ENCODE measurements at regions not wholly inside any gene's neighbourhood (a gene's known extent, or its start where the extent isn't known, plus 50 kb on each side); places are given as distances from the start of the nearest gene placed in this dataset.

DNA sequence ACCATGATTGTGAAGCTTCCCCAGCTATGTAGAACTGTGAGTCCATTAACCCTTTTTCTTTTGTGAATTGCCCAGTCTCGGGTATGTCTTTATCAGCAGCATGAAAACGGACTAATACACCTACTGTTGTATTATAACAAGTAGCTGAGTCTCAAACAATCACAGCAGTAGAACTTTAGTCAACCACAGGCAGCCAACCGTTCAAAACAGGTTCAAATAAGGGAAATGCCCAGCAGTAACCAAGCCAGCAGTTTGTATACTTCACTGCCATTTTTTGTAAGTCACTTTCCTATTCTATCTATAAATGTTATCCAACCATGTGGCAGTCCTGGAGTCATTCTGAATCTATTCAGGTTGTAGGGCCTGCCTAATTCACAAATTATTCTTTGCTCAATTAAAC, 1560.6 kb upstream of the SLC39A10 start:
- Histone ChIP-seq H3K27me3 (ENCODE audit: insufficient read depth) (no peaks in the 10 kb centered on the region), H3F3A (replicated peaks; ENCODE audit: insufficient read depth) (no peaks in the 10 kb centered on the region), H3K27ac (ENCODE audit: low read depth in 2 of 2, low read length in 1 of 2) (no peak overlapping the region), H3K4me2 (no peak overlapping the region), H4K20me1 (ENCODE audit: insufficient read depth) (no peaks in the 10 kb centered on the region), H3K4me1 (ENCODE audit: control insufficient read depth in 1 of 2, insufficient read depth in 2 of 2, low read depth in 1 of 2, low read length in 1 of 2) (no peaks in the 10 kb centered on the region), H3K79me2 (ENCODE audit: insufficient read depth) (no peaks in the 10 kb centered on the region), H3K4me3 (ENCODE audit: low read depth in 2 of 2, low read length in 1 of 2) (no peak overlapping the region), H3K9me3 (no peaks in the 10 kb centered on the region), H3K9me2 (no peaks in the 10 kb centered on the region), H2AFZ (ENCODE audit: low read depth) (no peak overlapping the region), H3K36me3 (replicated peaks in 1 of 2; ENCODE audit: control insufficient read depth in 1 of 2, insufficient read depth in 2 of 2, low read length in 1 of 2) (no peaks in the 10 kb centered on the region), H3K9ac (no peak overlapping the region)
- DNase-seq: no peak
- WGBS (ENCODE audit: low lambda C conversion rate): 2% methylated on average over 3 of the region's 3 CpGs
- ChIA-PET POLR2A (no interaction called here), CTCF (interaction anchor here (0.6 kb wide), 1 partner anchor 533 kb away, joined by 5 read pairs; no protein-coding TSS in a partner anchor)
- no peak for TF ChIP-seq TCF12 (IDR thresholded peaks at IDR 0.05)
- TF ChIP-seq, protein P1, sequence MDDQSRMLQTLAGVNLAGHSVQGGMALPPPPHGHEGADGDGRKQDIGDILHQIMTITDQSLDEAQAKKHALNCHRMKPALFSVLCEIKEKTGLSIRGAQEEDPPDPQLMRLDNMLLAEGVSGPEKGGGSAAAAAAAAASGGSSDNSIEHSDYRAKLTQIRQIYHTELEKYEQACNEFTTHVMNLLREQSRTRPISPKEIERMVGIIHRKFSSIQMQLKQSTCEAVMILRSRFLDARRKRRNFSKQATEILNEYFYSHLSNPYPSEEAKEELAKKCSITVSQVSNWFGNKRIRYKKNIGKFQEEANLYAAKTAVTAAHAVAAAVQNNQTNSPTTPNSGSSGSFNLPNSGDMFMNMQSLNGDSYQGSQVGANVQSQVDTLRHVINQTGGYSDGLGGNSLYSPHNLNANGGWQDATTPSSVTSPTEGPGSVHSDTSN (IDR thresholded peaks at IDR 0.05): no peak
- TF ChIP-seq, protein P2, sequence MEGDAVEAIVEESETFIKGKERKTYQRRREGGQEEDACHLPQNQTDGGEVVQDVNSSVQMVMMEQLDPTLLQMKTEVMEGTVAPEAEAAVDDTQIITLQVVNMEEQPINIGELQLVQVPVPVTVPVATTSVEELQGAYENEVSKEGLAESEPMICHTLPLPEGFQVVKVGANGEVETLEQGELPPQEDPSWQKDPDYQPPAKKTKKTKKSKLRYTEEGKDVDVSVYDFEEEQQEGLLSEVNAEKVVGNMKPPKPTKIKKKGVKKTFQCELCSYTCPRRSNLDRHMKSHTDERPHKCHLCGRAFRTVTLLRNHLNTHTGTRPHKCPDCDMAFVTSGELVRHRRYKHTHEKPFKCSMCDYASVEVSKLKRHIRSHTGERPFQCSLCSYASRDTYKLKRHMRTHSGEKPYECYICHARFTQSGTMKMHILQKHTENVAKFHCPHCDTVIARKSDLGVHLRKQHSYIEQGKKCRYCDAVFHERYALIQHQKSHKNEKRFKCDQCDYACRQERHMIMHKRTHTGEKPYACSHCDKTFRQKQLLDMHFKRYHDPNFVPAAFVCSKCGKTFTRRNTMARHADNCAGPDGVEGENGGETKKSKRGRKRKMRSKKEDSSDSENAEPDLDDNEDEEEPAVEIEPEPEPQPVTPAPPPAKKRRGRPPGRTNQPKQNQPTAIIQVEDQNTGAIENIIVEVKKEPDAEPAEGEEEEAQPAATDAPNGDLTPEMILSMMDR (IDR thresholded peaks at IDR 0.05): no peak
- TF ChIP-seq TEAD4 (IDR thresholded peaks at IDR 0.05; ENCODE audit: borderline replicate concordance, insufficient read depth): no peak
- TF ChIP-seq, protein P3, sequence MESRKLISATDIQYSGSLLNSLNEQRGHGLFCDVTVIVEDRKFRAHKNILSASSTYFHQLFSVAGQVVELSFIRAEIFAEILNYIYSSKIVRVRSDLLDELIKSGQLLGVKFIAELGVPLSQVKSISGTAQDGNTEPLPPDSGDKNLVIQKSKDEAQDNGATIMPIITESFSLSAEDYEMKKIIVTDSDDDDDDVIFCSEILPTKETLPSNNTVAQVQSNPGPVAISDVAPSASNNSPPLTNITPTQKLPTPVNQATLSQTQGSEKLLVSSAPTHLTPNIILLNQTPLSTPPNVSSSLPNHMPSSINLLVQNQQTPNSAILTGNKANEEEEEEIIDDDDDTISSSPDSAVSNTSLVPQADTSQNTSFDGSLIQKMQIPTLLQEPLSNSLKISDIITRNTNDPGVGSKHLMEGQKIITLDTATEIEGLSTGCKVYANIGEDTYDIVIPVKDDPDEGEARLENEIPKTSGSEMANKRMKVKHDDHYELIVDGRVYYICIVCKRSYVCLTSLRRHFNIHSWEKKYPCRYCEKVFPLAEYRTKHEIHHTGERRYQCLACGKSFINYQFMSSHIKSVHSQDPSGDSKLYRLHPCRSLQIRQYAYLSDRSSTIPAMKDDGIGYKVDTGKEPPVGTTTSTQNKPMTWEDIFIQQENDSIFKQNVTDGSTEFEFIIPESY (IDR thresholded peaks at IDR 0.05; ENCODE audit: borderline replicate concordance, low read depth): no peak
- no peak for TF ChIP-seq POLR2AphosphoS5 (IDR thresholded peaks at IDR 0.05; ENCODE audit: low read depth, low read length)
- TF ChIP-seq RCOR1 (IDR thresholded peaks at IDR 0.05; ENCODE audit: low read length): no peak
- TF ChIP-seq RXRA (IDR thresholded peaks at IDR 0.05; ENCODE audit: borderline replicate concordance, low read depth): no peak
- TF ChIP-seq, protein P4, sequence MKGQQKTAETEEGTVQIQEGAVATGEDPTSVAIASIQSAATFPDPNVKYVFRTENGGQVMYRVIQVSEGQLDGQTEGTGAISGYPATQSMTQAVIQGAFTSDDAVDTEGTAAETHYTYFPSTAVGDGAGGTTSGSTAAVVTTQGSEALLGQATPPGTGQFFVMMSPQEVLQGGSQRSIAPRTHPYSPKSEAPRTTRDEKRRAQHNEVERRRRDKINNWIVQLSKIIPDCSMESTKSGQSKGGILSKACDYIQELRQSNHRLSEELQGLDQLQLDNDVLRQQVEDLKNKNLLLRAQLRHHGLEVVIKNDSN (IDR thresholded peaks at IDR 0.05; ENCODE audit: borderline replicate concordance, low read depth): no peak
- TF ChIP-seq, protein P5, sequence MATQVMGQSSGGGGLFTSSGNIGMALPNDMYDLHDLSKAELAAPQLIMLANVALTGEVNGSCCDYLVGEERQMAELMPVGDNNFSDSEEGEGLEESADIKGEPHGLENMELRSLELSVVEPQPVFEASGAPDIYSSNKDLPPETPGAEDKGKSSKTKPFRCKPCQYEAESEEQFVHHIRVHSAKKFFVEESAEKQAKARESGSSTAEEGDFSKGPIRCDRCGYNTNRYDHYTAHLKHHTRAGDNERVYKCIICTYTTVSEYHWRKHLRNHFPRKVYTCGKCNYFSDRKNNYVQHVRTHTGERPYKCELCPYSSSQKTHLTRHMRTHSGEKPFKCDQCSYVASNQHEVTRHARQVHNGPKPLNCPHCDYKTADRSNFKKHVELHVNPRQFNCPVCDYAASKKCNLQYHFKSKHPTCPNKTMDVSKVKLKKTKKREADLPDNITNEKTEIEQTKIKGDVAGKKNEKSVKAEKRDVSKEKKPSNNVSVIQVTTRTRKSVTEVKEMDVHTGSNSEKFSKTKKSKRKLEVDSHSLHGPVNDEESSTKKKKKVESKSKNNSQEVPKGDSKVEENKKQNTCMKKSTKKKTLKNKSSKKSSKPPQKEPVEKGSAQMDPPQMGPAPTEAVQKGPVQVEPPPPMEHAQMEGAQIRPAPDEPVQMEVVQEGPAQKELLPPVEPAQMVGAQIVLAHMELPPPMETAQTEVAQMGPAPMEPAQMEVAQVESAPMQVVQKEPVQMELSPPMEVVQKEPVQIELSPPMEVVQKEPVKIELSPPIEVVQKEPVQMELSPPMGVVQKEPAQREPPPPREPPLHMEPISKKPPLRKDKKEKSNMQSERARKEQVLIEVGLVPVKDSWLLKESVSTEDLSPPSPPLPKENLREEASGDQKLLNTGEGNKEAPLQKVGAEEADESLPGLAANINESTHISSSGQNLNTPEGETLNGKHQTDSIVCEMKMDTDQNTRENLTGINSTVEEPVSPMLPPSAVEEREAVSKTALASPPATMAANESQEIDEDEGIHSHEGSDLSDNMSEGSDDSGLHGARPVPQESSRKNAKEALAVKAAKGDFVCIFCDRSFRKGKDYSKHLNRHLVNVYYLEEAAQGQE (IDR thresholded peaks at IDR 0.05; ENCODE audit: low read depth, low read length): no peak
- no peak for TF ChIP-seq SMC3 (IDR thresholded peaks at IDR 0.05; ENCODE audit: low read depth, low read length)
- TF ChIP-seq GABPA (IDR thresholded peaks at IDR 0.05; ENCODE audit: low read depth): no peak
- no peak for TF ChIP-seq GATA2 (CRISPR knock-in tag; IDR thresholded peaks at IDR 0.05)
- no peak for TF ChIP-seq MXI1 (IDR thresholded peaks at IDR 0.05; ENCODE audit: low read depth, low read length)
- no peak for TF ChIP-seq EP300 (IDR thresholded peaks at IDR 0.05; ENCODE audit: borderline replicate concordance in 1 of 2, low read depth in 1 of 2, low read length in 1 of 2)
